GM12878 (cell line): ENCODE measurements at regions not wholly inside any gene's neighbourhood (a gene's known extent, or its start where the extent isn't known, plus 50 kb on each side); places are given as distances from the start of the nearest gene placed in this dataset.

Experiments used
- ATAC-seq: fragments of 200-7000 bp; cut with Tn5 transposase; 3 replicates; pipeline ENCODE4 v1.9.1; 2020; ENCODE audit warnings: mild to moderate bottlenecking, moderate library complexity
- BruUV-seq: library from RNA; stranded (reverse); fragments of 400-500 nt; replicated peaks from 2 replicates; lab custom pipeline; 2021; lab: Mats Ljungman, UMichigan
- CTCF ChIA-PET: fragments of 300-600 bp; sonication (Branson Sonifier 250); formaldehyde crosslinking; extraction: SDS; loops from one replicate; lab custom pipeline; 2021; ENCODE audit warnings: inconsistent platforms; lab: Yijun Ruan, JAX
- POLR2A ChIA-PET: fragments of 350-600 bp; formaldehyde crosslinking; extraction: SDS; loops from one replicate; lab custom pipeline; 2021; ENCODE audit warnings: inconsistent platforms; lab: Charles Lee
- RAD21 ChIA-PET: fragments of 300-600 bp; sonication (Branson Sonifier 250); formaldehyde crosslinking; loops from one replicate; lab custom pipeline; 2023; ENCODE audit warnings: antibody characterized with exemption; ENCODE audit not compliant: unreplicated experiment; lab: Charles Lee
- SMC1A ChIA-PET: fragments of 300-600 bp; sonication (Branson Sonifier 250); formaldehyde crosslinking; loops from one replicate; lab custom pipeline; 2023; ENCODE audit not compliant: unreplicated experiment, uncharacterized antibody; lab: Charles Lee
- DNase-seq: peaks from one replicate; pipeline ENCODE4 v3.0.0-alpha.2; 2011; ENCODE audit warnings: low read depth, low spot score
- FAIRE-seq: peaks from 3 replicates; lab custom pipeline; 2011; peaks lifted over from hg19 to GRCh38; lab: Jason Lieb, UNC
- H2AFZ ChIP-seq: 2 replicates; pipeline ENCODE4 v1.6.0; 2011; ENCODE audit warnings: low read depth, low read length, control low read depth; ENCODE audit not compliant: control insufficient read depth
- H3K27ac ChIP-seq: 2 replicates; pipeline ENCODE4 v1.5.1; 2011; ENCODE audit warnings: control low read depth; ENCODE audit not compliant: control insufficient read depth, insufficient read depth
- H3K27me3 ChIP-seq, 2 experiments: replicated peaks in 1 of 2; 2 replicates each; pipeline versions ENCODE4 v1.6.0 to v1.6.1; 2011; ENCODE audit warnings: low read length in 1 of 2; ENCODE audit not compliant: control insufficient read depth in 2 of 2, insufficient read depth in 2 of 2
- H3K36me3 ChIP-seq, 2 experiments: 2 replicates each; pipeline ENCODE4 v1.5.1; 2011; ENCODE audit warnings: low read length in 1 of 2; ENCODE audit not compliant: control insufficient read depth in 2 of 2, insufficient read depth in 2 of 2
- H3K4me1 ChIP-seq: 2 replicates; pipeline ENCODE4 v1.6.1; 2011; ENCODE audit warnings: mild to moderate bottlenecking, low read length, moderate library complexity, mixed read lengths; ENCODE audit not compliant: control insufficient read depth, insufficient read depth
- H3K4me2 ChIP-seq: 2 replicates; pipeline ENCODE4 v1.6.0; 2011; ENCODE audit warnings: control low read depth; ENCODE audit not compliant: control insufficient read depth, insufficient read depth
- H3K4me3 ChIP-seq: fragments of 200-600 bp; sonication (generic); 2 replicates; pipeline ENCODE4 v1.5.1; 2016
- H3K79me2 ChIP-seq: 2 replicates; pipeline ENCODE4 v1.6.0; 2011; ENCODE audit warnings: low read length; ENCODE audit not compliant: control insufficient read depth, insufficient read depth
- H3K9ac ChIP-seq: 2 replicates; pipeline ENCODE4 v1.8.0; 2011; ENCODE audit warnings: low read length, control low read depth, mixed read lengths; ENCODE audit not compliant: control insufficient read depth, insufficient read depth
- H3K9me3 ChIP-seq: replicated peaks from 3 replicates; pipeline ENCODE4 v1.5.1; 2011; ENCODE audit warnings: mild to moderate bottlenecking, low read length; ENCODE audit not compliant: control insufficient read depth, insufficient read depth
- H4K20me1 ChIP-seq: 2 replicates; pipeline ENCODE4 v1.6.0; 2011; ENCODE audit not compliant: control insufficient read depth, insufficient read depth
- BACH1 ChIP-seq: fragments of 450-650 bp; IDR thresholded peaks from 2 replicates; pipeline ENCODE4 v1.6.1; 2017; ENCODE audit warnings: mild to moderate bottlenecking, borderline replicate concordance
- CBFB ChIP-seq: IDR thresholded peaks from 2 replicates; pipeline ENCODE4 v1.6.1; 2016; ENCODE audit warnings: antibody characterized with exemption, low read depth
- CEBPZ ChIP-seq: fragments of 150-350 bp; IDR thresholded peaks from 2 replicates; pipeline ENCODE4 v1.6.1; 2016; ENCODE audit warnings: low read depth, low read length
- CHD1 ChIP-seq: IDR thresholded peaks from 2 replicates; pipeline ENCODE4 v1.6.1; 2012; ENCODE audit warnings: low read depth, low read length, improper control_type of control experiment
- GATAD2B ChIP-seq: fragments of 450-650 bp; conservative IDR thresholded peaks from 2 replicates; pipeline ENCODE4 v1.6.1; 2017; ENCODE audit warnings: low read depth, mild to moderate bottlenecking, moderate library complexity
- KDM1A ChIP-seq: fragments of 200-600 bp; sonication (generic); IDR thresholded peaks from 2 replicates; pipeline ENCODE4 v1.6.1; 2016; ENCODE audit warnings: borderline replicate concordance
- MXI1 ChIP-seq: fragments of 150-350 bp; IDR thresholded peaks from 2 replicates; pipeline ENCODE4 v1.6.1; 2011; ENCODE audit warnings: low read depth, mild to moderate bottlenecking, inconsistent platforms, low read length, improper control_type of control experiment
- POLR2A ChIP-seq: IDR thresholded peaks from 2 replicates; pipeline ENCODE4 v1.6.1; 2011; ENCODE audit warnings: low read depth, mild to moderate bottlenecking, low read length
- RAD21 ChIP-seq: IDR thresholded peaks from 2 replicates; pipeline ENCODE4 v1.6.1; 2011; ENCODE audit warnings: mild to moderate bottlenecking, low read depth, low read length, moderate library complexity; ENCODE audit not compliant: insufficient read depth
- RB1 ChIP-seq: fragments of 450-650 bp; formaldehyde crosslinking; IDR thresholded peaks from 2 replicates; pipeline ENCODE4 v1.6.1; 2017; ENCODE audit warnings: mild to moderate bottlenecking, borderline replicate concordance
- RBBP5 ChIP-seq: fragments of 200-600 bp; sonication (generic); conservative IDR thresholded peaks from 2 replicates; pipeline ENCODE4 v1.6.1; 2016
- RELA ChIP-seq: fragments of 450-650 bp; IDR thresholded peaks from 2 replicates; pipeline ENCODE4 v1.8.0; 2014; ENCODE audit warnings: borderline replicate concordance; ENCODE audit not compliant: partially characterized antibody
- TBL1XR1 ChIP-seq: IDR thresholded peaks from 2 replicates; pipeline ENCODE4 v1.6.1; 2012; ENCODE audit warnings: low read depth, low read length, improper control_type of control experiment
- TCF12 ChIP-seq: IDR thresholded peaks from 2 replicates; pipeline ENCODE4 v1.6.1; 2011; ENCODE audit warnings: low read depth, mild to moderate bottlenecking, low read length
- ZZZ3 ChIP-seq: IDR thresholded peaks from 2 replicates; pipeline ENCODE4 v1.6.1; 2011; ENCODE audit warnings: low read depth; ENCODE audit not compliant: control insufficient read depth, insufficient read length
- WGBS: methylation state at CpG from one replicate; pipeline ENCODE4 v1.1.6; 2016; ENCODE audit warnings: low lambda C conversion rate; ENCODE audit not compliant: insufficient replicate concordance, insufficient coverage; ENCODE audit errors: missing lambda C conversion rate; 5-methylcytosine and 5-hydroxymethylcytosine counted together
- in situ Hi-C: fragments of 300-500 bp; cut with MboI; formaldehyde crosslinking; loops from 9 replicates; pipeline ENCODE4 v1.14.3; 2018; ENCODE audit warnings: mixed read lengths
- intact Hi-C: fragments of 100-400 bp; cut with micrococcal nuclease; formaldehyde crosslinking; loops from one replicate; pipeline ENCODE4 v1.14.2; 2022; ENCODE audit not compliant: unreplicated experiment

GRCh38 chr4:128456171-128456570 lies 168.6 kb upstream of the PGRMC2 start:
- H3K9ac ChIP-seq, result no peak overlapping the region
- H3K4me2 ChIP-seq, result no peak overlapping the region
- POLR2A ChIA-PET, result interaction anchor here (1.0 kb wide), 1 partner anchor 123 kb away, joined by 3 read pairs; no protein-coding TSS in a partner anchor
- WGBS, result 35% methylated on average over 4 of the region's 4 CpGs
- in situ Hi-C loops, result loop anchor here (5.0 kb wide), 1 partner anchor 411 kb away; no protein-coding TSS in a partner anchor
- no TSS peak for BruUV-seq
- H4K20me1 ChIP-seq, result no peaks in the 10 kb centered on the region
- no peaks in the 10 kb centered on the region for H3K79me2 ChIP-seq
- ATAC-seq (no peak), FAIRE-seq (no peak), DNase-seq (no peak)
- H3K9me3 ChIP-seq, result no peaks in the 10 kb centered on the region
- SMC1A ChIA-PET, result interaction anchor here (0.8 to 5.9 kb wide), 14 partner anchors 8 to 357 kb away, joined by 3 to 68 read pairs (median 10); partner anchors contain the start of gene JADE1
- H2AFZ ChIP-seq, result no peak overlapping the region
- RAD21 ChIA-PET, result interaction anchor here (0.6 to 5.9 kb wide), 9 partner anchors 12 to 357 kb away, joined by 3 to 47 read pairs (median 4); partner anchors contain the start of gene JADE1
- CTCF ChIA-PET, result interaction anchor here (0.6 to 6.0 kb wide), 13 partner anchors 14 to 414 kb away, joined by 3 to 87 read pairs (median 4); no protein-coding TSS in a partner anchor
- H3K4me1 ChIP-seq, result 0 out of 2 replicates have a peak, but pooled peaks cover 3% of the 10 kb centered on the region
- TF ChIP-seq MXI1, result no peak
- H3K27me3 ChIP-seq, result no peaks in the 10 kb centered on the region
- intact Hi-C loops, result no loop called here
- no peaks in the 10 kb centered on the region for H3K36me3 ChIP-seq
- H3K4me3 ChIP-seq, result no peak overlapping the region
- no peak overlapping the region for H3K27ac ChIP-seq

GRCh38 chr4:128455480-128455879 lies 167.9 kb upstream of the PGRMC2 start:
- in situ Hi-C loops, result loop anchor here (5.0 kb wide), 1 partner anchor 412 kb away; no protein-coding TSS in a partner anchor
- H3K27ac ChIP-seq, result no peak overlapping the region
- intact Hi-C loops, result loop anchor here (2.0 kb wide), 1 partner anchor 61 kb away; no protein-coding TSS in a partner anchor

More at GRCh38 chr4:128455480-128455879, 167.9 kb upstream of the PGRMC2 start:
- no peaks in the 10 kb centered on the region for H3K9me3 ChIP-seq
- H3K4me3 ChIP-seq, result no peak overlapping the region
- no peak overlapping the region for H3K4me2 ChIP-seq
- POLR2A ChIA-PET, result interaction anchor here (0.5 to 1.4 kb wide), 6 partner anchors 10 to 358 kb away, joined by 3 to 5 read pairs (median 4); no protein-coding TSS in a partner anchor
- H3K36me3 ChIP-seq, result no peaks in the 10 kb centered on the region
- CTCF ChIA-PET, result interaction anchor here (0.5 to 6.0 kb wide), 27 partner anchors 15 to 425 kb away, joined by 3 to 87 read pairs (median 4); no protein-coding TSS in a partner anchor
- no peak overlapping the region for H3K9ac ChIP-seq
- no peak for DNase-seq
- RAD21 ChIA-PET, result interaction anchor here (0.6 to 5.9 kb wide), 15 partner anchors 13 to 322 kb away, joined by 3 to 47 read pairs (median 4); no protein-coding TSS in a partner anchor
- BruUV-seq, result no TSS peak
- ATAC-seq, result no peak
- SMC1A ChIA-PET, result interaction anchor here (0.6 to 5.9 kb wide), 24 partner anchors 8 to 407 kb away, joined by 3 to 68 read pairs (median 6); no protein-coding TSS in a partner anchor
- no peaks in the 10 kb centered on the region for H3K79me2 ChIP-seq
- H3K27me3 ChIP-seq, result no peaks in the 10 kb centered on the region
- no peak for TF ChIP-seq KDM1A
- no peak for TF ChIP-seq RBBP5
- no peak for TF ChIP-seq CBFB
- TF ChIP-seq CEBPZ, result no peak
- TF ChIP-seq GATAD2B, result no peak
- no peak for TF ChIP-seq CHD1
- no peak for TF ChIP-seq BACH1
- no peak for TF ChIP-seq RELA
- TF ChIP-seq RB1, result no peak
- TF ChIP-seq TBL1XR1, result no peak
- TF ChIP-seq RAD21, result no peak
- no peak for TF ChIP-seq ZZZ3
- no peak for TF ChIP-seq TCF12
- TF ChIP-seq POLR2A, result no peak
- no peaks in the 10 kb centered on the region for H4K20me1 ChIP-seq
- WGBS, result 90% methylated on average over 1 of the region's 1 CpG
- FAIRE-seq, result no peak
- no peak overlapping the region for H2AFZ ChIP-seq
- 0 out of 2 replicates have a peak, but pooled peaks cover 3% of the 10 kb centered on the region for H3K4me1 ChIP-seq
